Nephron progenitor cell (in vitro differentiated cells): ENCODE measurements at regions not wholly inside any gene's neighbourhood (a gene's known extent, or its start where the extent isn't known, plus 50 kb on each side); places are given as distances from the start of the nearest gene placed in this dataset.

Experiments
- DNase-seq: peaks from one replicate; pipeline ENCODE4 v3.0.0; 2021
- H3K27ac Mint-ChIP-seq: 2 replicates; pipeline ENCODE4 v1.8.0; 2021; ENCODE audit warnings: mild to moderate bottlenecking, moderate library complexity, mixed read lengths
- H3K27me3 Mint-ChIP-seq: 2 replicates; pipeline ENCODE4 v1.8.0; 2021; ENCODE audit warnings: mild to moderate bottlenecking, low read depth, mixed read lengths; ENCODE audit not compliant: poor library complexity
- H3K36me3 Mint-ChIP-seq: 2 replicates; pipeline ENCODE4 v1.8.0; 2021; ENCODE audit warnings: low read depth, mixed read lengths
- H3K4me1 Mint-ChIP-seq: 2 replicates; pipeline ENCODE4 v1.8.0; 2021; ENCODE audit warnings: mixed read lengths
- H3K4me3 Mint-ChIP-seq: 2 replicates; pipeline ENCODE4 v1.8.0; 2021; ENCODE audit warnings: mild to moderate bottlenecking, moderate library complexity, mixed read lengths
- H3K9me3 Mint-ChIP-seq: 2 replicates; pipeline ENCODE4 v1.8.0; 2021; ENCODE audit warnings: mild to moderate bottlenecking, moderate library complexity, mixed read lengths
- TF ChIP-seq, protein P1 (sequence below): fragments of 200-600 bp; sonication (generic); IDR thresholded peaks from 2 replicates; pipeline ENCODE4 v1.5.0; 2021; ENCODE audit warnings: antibody characterized with exemption

DNA sequence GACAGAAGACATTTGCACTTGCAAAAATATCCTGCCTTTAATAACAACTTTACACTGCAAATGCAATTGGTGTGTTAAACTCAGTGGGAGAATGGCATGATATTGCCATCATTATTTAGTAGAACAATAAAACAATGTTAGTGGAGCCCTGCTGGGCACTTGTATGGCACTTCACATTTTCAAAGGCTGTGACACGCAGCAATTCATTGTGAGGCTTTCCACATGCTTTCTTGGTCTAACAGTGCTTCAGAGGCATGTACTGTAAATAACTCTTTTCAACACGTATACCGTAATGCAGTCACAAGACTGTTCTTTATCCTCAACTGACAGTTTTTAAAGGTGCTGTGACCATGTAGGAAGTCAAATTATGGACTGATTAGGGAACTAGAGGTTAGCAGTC lies 155.5 kb upstream of the EPB41L4A start:
- H3K9me3 Mint-ChIP-seq = no peaks in the 10 kb centered on the region
- H3K4me3 Mint-ChIP-seq = no peak overlapping the region
- TF ChIP-seq, protein P1, sequence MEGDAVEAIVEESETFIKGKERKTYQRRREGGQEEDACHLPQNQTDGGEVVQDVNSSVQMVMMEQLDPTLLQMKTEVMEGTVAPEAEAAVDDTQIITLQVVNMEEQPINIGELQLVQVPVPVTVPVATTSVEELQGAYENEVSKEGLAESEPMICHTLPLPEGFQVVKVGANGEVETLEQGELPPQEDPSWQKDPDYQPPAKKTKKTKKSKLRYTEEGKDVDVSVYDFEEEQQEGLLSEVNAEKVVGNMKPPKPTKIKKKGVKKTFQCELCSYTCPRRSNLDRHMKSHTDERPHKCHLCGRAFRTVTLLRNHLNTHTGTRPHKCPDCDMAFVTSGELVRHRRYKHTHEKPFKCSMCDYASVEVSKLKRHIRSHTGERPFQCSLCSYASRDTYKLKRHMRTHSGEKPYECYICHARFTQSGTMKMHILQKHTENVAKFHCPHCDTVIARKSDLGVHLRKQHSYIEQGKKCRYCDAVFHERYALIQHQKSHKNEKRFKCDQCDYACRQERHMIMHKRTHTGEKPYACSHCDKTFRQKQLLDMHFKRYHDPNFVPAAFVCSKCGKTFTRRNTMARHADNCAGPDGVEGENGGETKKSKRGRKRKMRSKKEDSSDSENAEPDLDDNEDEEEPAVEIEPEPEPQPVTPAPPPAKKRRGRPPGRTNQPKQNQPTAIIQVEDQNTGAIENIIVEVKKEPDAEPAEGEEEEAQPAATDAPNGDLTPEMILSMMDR = no peak
- no peaks in the 10 kb centered on the region for H3K4me1 Mint-ChIP-seq
- H3K27me3 Mint-ChIP-seq = peaks cover 9% of the 10 kb centered on the region
- DNase-seq = no peak
- H3K27ac Mint-ChIP-seq = no peak overlapping the region
- H3K36me3 Mint-ChIP-seq = no peaks in the 10 kb centered on the region

DNA sequence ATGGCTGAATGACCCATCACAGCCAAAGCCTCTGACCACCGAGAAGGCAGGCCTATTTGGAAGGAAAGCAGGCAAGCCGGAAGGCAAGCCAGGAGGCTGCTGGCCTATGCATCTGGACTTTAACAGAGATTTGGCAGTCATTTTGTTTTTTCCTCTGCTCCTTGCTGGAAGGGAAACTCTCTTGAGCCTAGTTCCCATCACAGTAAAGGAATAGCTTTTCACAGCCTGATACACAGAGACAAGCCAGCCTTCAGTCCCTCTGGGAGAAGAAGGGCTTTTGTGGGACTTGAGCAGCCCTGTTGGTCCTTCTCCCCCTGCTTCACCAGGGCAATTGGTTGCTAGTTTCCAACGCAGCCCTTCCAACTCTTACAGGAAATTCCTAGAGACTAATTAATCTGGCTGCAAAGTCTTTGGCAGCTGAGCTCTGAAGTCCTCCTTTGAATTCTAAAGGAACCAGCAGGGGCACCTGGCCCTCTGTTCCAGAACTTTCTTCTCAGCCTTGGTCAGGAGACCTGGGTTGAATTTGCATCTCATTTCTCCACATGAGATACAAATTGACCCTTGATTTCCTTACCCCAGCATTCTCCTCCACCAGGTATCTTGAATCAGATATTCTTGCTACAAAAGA lies 157.3 kb upstream of the EPB41L4A start:
- Mint-ChIP-seq H3K36me3 (no peaks in the 10 kb centered on the region), H3K27me3 (peaks cover 9% of the 10 kb centered on the region), H3K9me3 (no peaks in the 10 kb centered on the region), H3K27ac (no peak overlapping the region), H3K4me3 (no peak overlapping the region), H3K4me1 (no peaks in the 10 kb centered on the region)
- TF ChIP-seq, protein P1 = no peak
- no peak for DNase-seq

DNA sequence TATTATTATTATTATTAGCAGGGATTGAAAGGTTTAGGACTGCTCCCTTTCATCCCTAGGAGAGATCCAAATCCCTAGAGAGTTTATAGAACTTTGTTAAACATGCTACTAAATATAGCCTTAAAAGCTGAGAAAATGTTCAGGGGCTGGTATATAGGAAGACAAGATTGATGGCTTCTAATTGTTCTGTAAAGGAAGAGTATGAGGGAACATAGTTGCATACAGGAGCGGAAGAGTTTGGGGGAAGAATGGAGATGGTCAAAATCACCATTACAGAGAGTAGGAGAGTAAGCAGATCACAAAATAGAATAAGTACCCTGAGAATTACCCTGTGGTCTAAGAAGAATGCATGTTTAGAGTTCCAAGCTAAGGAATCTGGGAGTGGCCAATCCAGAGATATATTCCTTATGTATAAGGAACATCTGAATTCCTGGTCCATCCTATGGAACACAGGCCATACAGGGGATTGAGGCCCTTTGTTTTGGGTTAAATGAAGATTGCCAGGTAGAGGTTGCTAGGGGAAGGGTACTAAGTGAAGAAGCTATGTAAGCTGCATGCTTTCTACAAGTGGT lies 158.0 kb upstream of the APC start:
- no peaks in the 10 kb centered on the region for H3K36me3 Mint-ChIP-seq
- H3K9me3 Mint-ChIP-seq = no peaks in the 10 kb centered on the region
- DNase-seq = no peak
- peaks cover 2% of the 10 kb centered on the region for H3K27me3 Mint-ChIP-seq
- TF ChIP-seq, protein P1 = no peak
- H3K4me1 Mint-ChIP-seq = no peaks in the 10 kb centered on the region
- no peak overlapping the region for H3K4me3 Mint-ChIP-seq
- no peak overlapping the region for H3K27ac Mint-ChIP-seq

DNA sequence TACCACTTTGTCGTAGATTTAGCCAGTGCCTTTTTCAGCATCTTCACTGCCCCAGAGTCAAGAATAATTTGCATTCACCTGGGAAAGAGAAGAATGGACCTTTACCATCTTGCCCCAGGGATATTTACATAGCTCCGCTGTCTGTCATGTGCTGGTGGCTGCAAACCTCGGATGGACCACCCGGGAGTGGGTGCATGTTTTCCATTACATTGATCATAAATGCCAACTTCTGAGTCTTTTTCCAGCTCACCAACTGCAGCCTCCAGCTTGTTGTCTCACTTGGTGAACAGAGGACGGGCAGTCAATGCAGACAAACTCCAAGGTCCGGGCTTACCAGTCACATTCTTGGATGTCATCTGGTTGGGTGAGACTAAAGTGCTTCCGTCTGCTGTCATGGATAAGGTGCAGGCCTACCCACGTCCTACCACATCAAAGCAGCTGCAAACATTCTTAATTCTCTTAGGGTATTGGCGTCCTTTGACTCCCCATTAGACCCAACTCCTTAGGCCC lies 155.8 kb upstream of the APC start:
- DNase-seq = no peak
- Mint-ChIP-seq H3K27ac (no peak overlapping the region), H3K27me3 (no peaks in the 10 kb centered on the region)

DNA sequence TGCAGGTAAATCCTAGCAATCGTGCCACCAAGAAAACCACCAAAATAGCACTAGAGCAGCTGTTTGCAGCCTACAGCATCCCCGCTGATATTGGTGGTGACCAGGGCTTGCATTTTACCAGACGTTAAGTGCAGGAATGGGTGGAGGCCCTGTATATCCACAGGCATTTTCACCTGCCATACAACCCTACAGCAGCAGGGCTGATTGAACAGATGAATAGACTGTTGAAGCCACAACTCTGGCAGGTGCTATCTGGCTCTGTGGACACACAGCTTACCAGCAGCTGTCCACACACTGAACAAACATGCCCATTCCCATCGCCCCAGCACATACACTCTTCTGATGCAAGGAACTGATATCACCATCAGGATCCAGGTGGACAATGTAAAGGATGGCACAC lies 154.5 kb upstream of the APC start:
- H3K4me1 Mint-ChIP-seq = peaks cover 5% of the 10 kb centered on the region
- H3K27me3 Mint-ChIP-seq = no peaks in the 10 kb centered on the region

More for the DNA sequence above, 155.8 kb upstream of the APC start:
- TF ChIP-seq, protein P1 = no peak
- Mint-ChIP-seq H3K4me3 (no peak overlapping the region), H3K4me1 (peaks cover 5% of the 10 kb centered on the region), H3K36me3 (no peaks in the 10 kb centered on the region), H3K9me3 (peaks cover under 1% of the 10 kb centered on the region)

More for the DNA sequence above, 154.5 kb upstream of the APC start:
- Mint-ChIP-seq H3K9me3 (peaks cover 10% of the 10 kb centered on the region), H3K27ac (no peak overlapping the region), H3K36me3 (no peaks in the 10 kb centered on the region), H3K4me3 (no peak overlapping the region)
- DNase-seq = no peak
- TF ChIP-seq, protein P1 = no peak
